A549 (cell line): ENCODE measurements at regions not wholly inside any gene's neighbourhood (a gene's known extent, or its start where the extent isn't known, plus 50 kb on each side); places are given as distances from the start of the nearest gene placed in this dataset.
"Not testable (repeated sequence)": the region's sequence is repeated elsewhere in the genome, so short reads cannot be mapped to it uniquely, and the experiment has no call there.

Experiments
- KDM1A ChIP-seq: fragments of 200-600 bp; sonication (generic); IDR thresholded peaks from 2 replicates; pipeline ENCODE4 v1.6.1; 2016; ENCODE audit warnings: low read depth, mild to moderate bottlenecking
- RCOR1 ChIP-seq: fragments of 150-350 bp; IDR thresholded peaks from 2 replicates; pipeline ENCODE4 v1.6.1; 2014; ENCODE audit warnings: antibody characterized with exemption, low read length, low read depth
- TF ChIP-seq, protein P1 (sequence below): fragments of 200-600 bp; sonication (generic); IDR thresholded peaks from 2 replicates; pipeline ENCODE4 v1.6.1; 2016; ENCODE audit warnings: antibody characterized with exemption, mild to moderate bottlenecking, moderate library complexity
- TF ChIP-seq, protein P2 (sequence below): fragments of >200 bp; sonication (Bioruptor Twin); formaldehyde crosslinking; IDR thresholded peaks from 3 replicates; pipeline ENCODE4 v1.5.1; 2016
- TF ChIP-seq, protein P3 (sequence below): fragments of 450-650 bp; IDR thresholded peaks from 2 replicates; pipeline ENCODE4 v1.6.1; 2014; ENCODE audit warnings: antibody characterized with exemption
- TF ChIP-seq, protein P4 (sequence below): IDR thresholded peaks from 2 replicates; pipeline ENCODE4 v1.6.1; 2012
- TF ChIP-seq, protein P5 (sequence below): fragments of 250-450 bp; sonication (Bioruptor Pico); IDR thresholded peaks from 2 replicates; pipeline ENCODE4 v1.5.0; 2021; ENCODE audit warnings: mild to moderate bottlenecking, moderate library complexity, borderline replicate concordance

DNA sequence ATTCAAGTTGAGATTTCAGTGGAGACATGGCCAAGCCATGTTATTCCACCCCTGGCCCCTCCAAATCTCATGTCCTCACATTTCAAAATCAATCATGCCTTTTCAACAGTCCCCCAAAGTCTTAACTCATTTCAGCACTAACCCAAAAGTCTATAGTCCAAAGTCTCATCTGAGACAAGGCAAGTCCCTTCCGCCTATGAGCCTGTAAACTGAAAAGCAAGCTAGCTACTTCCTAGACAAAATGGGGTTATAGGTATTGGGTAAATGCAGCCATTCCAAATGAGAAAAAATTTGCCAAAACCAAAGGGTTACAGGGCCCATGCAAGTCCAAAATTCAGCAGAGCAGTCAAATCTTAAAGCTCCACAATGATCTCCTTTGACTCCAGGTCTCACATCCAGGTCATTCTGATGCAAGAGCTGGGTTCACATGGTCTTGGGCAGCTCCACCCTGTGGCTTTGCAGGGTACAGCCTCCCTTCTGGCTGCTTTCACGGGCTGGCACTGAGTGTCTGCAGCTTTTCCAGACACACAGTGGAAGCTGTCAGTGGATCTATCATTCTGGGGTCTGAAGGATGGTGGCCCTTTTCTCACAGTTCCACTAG lies 95.7 kb downstream of the MTNR1B start:
- not testable (repeated sequence) for TF ChIP-seq RCOR1, KDM1A
- TF ChIP-seq, protein P1, sequence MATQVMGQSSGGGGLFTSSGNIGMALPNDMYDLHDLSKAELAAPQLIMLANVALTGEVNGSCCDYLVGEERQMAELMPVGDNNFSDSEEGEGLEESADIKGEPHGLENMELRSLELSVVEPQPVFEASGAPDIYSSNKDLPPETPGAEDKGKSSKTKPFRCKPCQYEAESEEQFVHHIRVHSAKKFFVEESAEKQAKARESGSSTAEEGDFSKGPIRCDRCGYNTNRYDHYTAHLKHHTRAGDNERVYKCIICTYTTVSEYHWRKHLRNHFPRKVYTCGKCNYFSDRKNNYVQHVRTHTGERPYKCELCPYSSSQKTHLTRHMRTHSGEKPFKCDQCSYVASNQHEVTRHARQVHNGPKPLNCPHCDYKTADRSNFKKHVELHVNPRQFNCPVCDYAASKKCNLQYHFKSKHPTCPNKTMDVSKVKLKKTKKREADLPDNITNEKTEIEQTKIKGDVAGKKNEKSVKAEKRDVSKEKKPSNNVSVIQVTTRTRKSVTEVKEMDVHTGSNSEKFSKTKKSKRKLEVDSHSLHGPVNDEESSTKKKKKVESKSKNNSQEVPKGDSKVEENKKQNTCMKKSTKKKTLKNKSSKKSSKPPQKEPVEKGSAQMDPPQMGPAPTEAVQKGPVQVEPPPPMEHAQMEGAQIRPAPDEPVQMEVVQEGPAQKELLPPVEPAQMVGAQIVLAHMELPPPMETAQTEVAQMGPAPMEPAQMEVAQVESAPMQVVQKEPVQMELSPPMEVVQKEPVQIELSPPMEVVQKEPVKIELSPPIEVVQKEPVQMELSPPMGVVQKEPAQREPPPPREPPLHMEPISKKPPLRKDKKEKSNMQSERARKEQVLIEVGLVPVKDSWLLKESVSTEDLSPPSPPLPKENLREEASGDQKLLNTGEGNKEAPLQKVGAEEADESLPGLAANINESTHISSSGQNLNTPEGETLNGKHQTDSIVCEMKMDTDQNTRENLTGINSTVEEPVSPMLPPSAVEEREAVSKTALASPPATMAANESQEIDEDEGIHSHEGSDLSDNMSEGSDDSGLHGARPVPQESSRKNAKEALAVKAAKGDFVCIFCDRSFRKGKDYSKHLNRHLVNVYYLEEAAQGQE: not testable (repeated sequence)
- TF ChIP-seq, protein P2, sequence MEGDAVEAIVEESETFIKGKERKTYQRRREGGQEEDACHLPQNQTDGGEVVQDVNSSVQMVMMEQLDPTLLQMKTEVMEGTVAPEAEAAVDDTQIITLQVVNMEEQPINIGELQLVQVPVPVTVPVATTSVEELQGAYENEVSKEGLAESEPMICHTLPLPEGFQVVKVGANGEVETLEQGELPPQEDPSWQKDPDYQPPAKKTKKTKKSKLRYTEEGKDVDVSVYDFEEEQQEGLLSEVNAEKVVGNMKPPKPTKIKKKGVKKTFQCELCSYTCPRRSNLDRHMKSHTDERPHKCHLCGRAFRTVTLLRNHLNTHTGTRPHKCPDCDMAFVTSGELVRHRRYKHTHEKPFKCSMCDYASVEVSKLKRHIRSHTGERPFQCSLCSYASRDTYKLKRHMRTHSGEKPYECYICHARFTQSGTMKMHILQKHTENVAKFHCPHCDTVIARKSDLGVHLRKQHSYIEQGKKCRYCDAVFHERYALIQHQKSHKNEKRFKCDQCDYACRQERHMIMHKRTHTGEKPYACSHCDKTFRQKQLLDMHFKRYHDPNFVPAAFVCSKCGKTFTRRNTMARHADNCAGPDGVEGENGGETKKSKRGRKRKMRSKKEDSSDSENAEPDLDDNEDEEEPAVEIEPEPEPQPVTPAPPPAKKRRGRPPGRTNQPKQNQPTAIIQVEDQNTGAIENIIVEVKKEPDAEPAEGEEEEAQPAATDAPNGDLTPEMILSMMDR: 0 out of 3 replicates have a peak, but pooled peaks have one; percentile 11
- TF ChIP-seq, protein P3, sequence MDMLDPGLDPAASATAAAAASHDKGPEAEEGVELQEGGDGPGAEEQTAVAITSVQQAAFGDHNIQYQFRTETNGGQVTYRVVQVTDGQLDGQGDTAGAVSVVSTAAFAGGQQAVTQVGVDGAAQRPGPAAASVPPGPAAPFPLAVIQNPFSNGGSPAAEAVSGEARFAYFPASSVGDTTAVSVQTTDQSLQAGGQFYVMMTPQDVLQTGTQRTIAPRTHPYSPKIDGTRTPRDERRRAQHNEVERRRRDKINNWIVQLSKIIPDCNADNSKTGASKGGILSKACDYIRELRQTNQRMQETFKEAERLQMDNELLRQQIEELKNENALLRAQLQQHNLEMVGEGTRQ: not testable (repeated sequence)
- TF ChIP-seq, protein P4, sequence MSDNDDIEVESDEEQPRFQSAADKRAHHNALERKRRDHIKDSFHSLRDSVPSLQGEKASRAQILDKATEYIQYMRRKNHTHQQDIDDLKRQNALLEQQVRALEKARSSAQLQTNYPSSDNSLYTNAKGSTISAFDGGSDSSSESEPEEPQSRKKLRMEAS: not testable (repeated sequence)
- TF ChIP-seq, protein P5, sequence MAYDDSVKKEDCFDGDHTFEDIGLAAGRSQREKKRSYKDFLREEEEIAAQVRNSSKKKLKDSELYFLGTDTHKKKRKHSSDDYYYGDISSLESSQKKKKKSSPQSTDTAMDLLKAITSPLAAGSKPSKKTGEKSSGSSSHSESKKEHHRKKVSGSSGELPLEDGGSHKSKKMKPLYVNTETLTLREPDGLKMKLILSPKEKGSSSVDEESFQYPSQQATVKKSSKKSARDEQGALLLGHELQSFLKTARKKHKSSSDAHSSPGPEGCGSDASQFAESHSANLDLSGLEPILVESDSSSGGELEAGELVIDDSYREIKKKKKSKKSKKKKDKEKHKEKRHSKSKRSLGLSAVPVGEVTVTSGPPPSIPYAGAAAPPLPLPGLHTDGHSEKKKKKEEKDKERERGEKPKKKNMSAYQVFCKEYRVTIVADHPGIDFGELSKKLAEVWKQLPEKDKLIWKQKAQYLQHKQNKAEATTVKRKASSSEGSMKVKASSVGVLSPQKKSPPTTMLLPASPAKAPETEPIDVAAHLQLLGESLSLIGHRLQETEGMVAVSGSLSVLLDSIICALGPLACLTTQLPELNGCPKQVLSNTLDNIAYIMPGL: not testable (repeated sequence)
